Panc1 (cell line): ENCODE measurements at regions not wholly inside any gene's neighbourhood (a gene's known extent, or its start where the extent isn't known, plus 50 kb on each side); places are given as distances from the start of the nearest gene placed in this dataset.

Experiments
- TF ChIP-seq, protein P1 (sequence below): fragments of 450-650 bp; IDR thresholded peaks from 2 replicates; pipeline ENCODE4 v1.5.1; 2017; ENCODE audit warnings: mild to moderate bottlenecking
- TF ChIP-seq, protein P2 (sequence below), 2 experiments: IDR thresholded peaks; 2 replicates each; pipeline ENCODE4 v1.6.1; 2011 to 2012; ENCODE audit warnings: low read depth in 2 of 2, control low read depth in 1 of 2, low read length in 1 of 2, mild to moderate bottlenecking in 1 of 2, moderate library complexity in 1 of 2; ENCODE audit not compliant: insufficient read depth in 1 of 2

DNA sequence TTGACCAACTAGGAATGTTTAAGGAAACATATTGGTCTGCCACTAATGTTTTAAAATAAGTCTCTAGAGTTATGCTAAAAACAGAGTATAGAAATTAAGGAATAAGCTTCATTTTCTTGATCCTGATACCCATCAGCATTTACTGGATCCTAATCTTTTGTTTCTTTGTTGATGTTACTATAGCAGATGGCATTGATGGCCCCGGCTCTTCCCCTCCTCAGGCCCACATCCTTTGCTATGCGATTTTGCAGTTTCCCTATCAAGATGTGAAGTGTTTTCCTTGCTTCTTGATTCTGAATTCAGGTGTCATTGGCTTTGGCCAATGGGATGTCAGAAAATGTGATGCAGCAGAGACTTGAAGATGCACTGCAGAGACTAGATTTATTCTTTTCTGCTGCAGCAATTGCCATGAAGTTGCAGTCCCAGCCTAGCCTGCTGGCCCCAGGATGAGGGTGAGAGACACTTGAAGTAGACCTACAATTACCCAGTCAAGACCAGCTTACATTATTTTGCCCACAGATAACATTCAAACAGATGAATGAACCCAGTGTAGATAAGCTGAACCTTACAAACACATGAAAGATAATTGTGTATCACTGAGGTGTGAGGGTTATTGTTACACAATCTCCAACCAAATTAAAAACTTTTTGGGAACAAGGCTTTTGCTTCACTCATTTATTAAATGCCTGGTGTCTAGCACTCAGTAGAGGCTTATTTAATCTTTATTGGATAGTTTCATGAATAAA is 115.2 kb upstream of the ITGA4 start:
- TF ChIP-seq, protein P1, sequence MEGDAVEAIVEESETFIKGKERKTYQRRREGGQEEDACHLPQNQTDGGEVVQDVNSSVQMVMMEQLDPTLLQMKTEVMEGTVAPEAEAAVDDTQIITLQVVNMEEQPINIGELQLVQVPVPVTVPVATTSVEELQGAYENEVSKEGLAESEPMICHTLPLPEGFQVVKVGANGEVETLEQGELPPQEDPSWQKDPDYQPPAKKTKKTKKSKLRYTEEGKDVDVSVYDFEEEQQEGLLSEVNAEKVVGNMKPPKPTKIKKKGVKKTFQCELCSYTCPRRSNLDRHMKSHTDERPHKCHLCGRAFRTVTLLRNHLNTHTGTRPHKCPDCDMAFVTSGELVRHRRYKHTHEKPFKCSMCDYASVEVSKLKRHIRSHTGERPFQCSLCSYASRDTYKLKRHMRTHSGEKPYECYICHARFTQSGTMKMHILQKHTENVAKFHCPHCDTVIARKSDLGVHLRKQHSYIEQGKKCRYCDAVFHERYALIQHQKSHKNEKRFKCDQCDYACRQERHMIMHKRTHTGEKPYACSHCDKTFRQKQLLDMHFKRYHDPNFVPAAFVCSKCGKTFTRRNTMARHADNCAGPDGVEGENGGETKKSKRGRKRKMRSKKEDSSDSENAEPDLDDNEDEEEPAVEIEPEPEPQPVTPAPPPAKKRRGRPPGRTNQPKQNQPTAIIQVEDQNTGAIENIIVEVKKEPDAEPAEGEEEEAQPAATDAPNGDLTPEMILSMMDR = no peak
- TF ChIP-seq, protein P2, sequence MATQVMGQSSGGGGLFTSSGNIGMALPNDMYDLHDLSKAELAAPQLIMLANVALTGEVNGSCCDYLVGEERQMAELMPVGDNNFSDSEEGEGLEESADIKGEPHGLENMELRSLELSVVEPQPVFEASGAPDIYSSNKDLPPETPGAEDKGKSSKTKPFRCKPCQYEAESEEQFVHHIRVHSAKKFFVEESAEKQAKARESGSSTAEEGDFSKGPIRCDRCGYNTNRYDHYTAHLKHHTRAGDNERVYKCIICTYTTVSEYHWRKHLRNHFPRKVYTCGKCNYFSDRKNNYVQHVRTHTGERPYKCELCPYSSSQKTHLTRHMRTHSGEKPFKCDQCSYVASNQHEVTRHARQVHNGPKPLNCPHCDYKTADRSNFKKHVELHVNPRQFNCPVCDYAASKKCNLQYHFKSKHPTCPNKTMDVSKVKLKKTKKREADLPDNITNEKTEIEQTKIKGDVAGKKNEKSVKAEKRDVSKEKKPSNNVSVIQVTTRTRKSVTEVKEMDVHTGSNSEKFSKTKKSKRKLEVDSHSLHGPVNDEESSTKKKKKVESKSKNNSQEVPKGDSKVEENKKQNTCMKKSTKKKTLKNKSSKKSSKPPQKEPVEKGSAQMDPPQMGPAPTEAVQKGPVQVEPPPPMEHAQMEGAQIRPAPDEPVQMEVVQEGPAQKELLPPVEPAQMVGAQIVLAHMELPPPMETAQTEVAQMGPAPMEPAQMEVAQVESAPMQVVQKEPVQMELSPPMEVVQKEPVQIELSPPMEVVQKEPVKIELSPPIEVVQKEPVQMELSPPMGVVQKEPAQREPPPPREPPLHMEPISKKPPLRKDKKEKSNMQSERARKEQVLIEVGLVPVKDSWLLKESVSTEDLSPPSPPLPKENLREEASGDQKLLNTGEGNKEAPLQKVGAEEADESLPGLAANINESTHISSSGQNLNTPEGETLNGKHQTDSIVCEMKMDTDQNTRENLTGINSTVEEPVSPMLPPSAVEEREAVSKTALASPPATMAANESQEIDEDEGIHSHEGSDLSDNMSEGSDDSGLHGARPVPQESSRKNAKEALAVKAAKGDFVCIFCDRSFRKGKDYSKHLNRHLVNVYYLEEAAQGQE (IDR thresholded peaks at IDR 0.05; ENCODE audit: insufficient read depth in 1 of 2, low read depth in 2 of 2, low read length in 1 of 2) = no peak
